Prostate gland (tissue), 2 donors: ENCODE measurements at regions not wholly inside any gene's neighbourhood (a gene's known extent, or its start where the extent isn't known, plus 50 kb on each side); places are given as distances from the start of the nearest gene placed in this dataset.
"Not testable (repeated sequence)": the region's sequence is repeated elsewhere in the genome, so short reads cannot be mapped to it uniquely, and the experiment has no call there.

Experiments
- POLR2A ChIP-seq: fragments of 450-650 bp; IDR thresholded peaks from one replicate; pipeline ENCODE4 v1.6.1; 2016; ENCODE audit warnings: antibody characterized with exemption, mild to moderate bottlenecking
- TF ChIP-seq, protein P1 (sequence below), 4 experiments: fragments of 200-600 bp in 2 of 4; fragments of 450-650 bp in 2 of 4; sonication (generic) in 2 of 4; IDR thresholded peaks; 1 replicate in 3 of 4; 2 replicates in 1 of 4; pipeline ENCODE4 v1.5.1; 2016 to 2019; ENCODE audit warnings: antibody characterized with exemption in 4 of 4, mild to moderate bottlenecking in 2 of 4, moderate library complexity in 2 of 4

- TF ChIP-seq, protein P1, sequence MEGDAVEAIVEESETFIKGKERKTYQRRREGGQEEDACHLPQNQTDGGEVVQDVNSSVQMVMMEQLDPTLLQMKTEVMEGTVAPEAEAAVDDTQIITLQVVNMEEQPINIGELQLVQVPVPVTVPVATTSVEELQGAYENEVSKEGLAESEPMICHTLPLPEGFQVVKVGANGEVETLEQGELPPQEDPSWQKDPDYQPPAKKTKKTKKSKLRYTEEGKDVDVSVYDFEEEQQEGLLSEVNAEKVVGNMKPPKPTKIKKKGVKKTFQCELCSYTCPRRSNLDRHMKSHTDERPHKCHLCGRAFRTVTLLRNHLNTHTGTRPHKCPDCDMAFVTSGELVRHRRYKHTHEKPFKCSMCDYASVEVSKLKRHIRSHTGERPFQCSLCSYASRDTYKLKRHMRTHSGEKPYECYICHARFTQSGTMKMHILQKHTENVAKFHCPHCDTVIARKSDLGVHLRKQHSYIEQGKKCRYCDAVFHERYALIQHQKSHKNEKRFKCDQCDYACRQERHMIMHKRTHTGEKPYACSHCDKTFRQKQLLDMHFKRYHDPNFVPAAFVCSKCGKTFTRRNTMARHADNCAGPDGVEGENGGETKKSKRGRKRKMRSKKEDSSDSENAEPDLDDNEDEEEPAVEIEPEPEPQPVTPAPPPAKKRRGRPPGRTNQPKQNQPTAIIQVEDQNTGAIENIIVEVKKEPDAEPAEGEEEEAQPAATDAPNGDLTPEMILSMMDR (IDR thresholded peaks at IDR 0.05): not testable (repeated sequence)
- not testable (repeated sequence) for TF ChIP-seq POLR2A
Observed at GRCh38 chr15:85196697-85197096, 183.7 kb upstream of the AKAP13 start.
